ENCODE measurements at regions not wholly inside any gene's neighbourhood (a gene's known extent, or its start where the extent isn't known, plus 50 kb on each side); places are given as distances from the start of the nearest gene placed in this dataset.

- no peak for DNase-seq
Measured at GRCh38 chr16:59783191-59783590, 1049.1 kb upstream of the GOT2 start.

GRCh38 chr16:59773330-59773729 is 1039.2 kb upstream of the GOT2 start:
- intact Hi-C loops (cut with DNase I; ENCODE audit: low total_unique reads), result no loop called here
- no peaks in the 10 kb centered on the region for H3K36me3 ChIP-seq
- DNase-seq, result no peak
- peaks cover 0 to 17% (median 0%) of the 10 kb centered on the region in 8 donors for H3K9me3 ChIP-seq
- no peaks in the 10 kb centered on the region for H3K27me3 ChIP-seq (replicated peaks in 1 of 7)
- TF ChIP-seq POLR2A (IDR thresholded peaks at IDR 0.05) (no peak), CTCF (IDR thresholded peaks at IDR 0.05 in 8 of 11, conservative IDR thresholded peaks at IDR 0.05 in 3 of 11) (no peak), POLR2AphosphoS5 (IDR thresholded peaks at IDR 0.05) (no peak)
- H3K27ac ChIP-seq, result no peak overlapping the region
- H3K4me3 ChIP-seq, result no peak overlapping the region
- H3K4me1 ChIP-seq, result no peaks in the 10 kb centered on the region

More at GRCh38 chr16:59783191-59783590, 1049.1 kb upstream of the GOT2 start:
- no peak overlapping the region for H3K4me3 ChIP-seq
- intact Hi-C loops (cut with DNase I; ENCODE audit: low total_unique reads), result no loop called here
- 53 to 100% (median 90%) methylated on average over 1 of the region's 1 CpG for WGBS, 5 donors
- H3K27ac ChIP-seq, result no peak overlapping the region
- H3K36me3 ChIP-seq, result no peaks in the 10 kb centered on the region
- no peaks in the 10 kb centered on the region for H3K27me3 ChIP-seq (replicated peaks in 1 of 7)
- peaks cover 0 to 45% (median 31%) of the 10 kb centered on the region in 8 donors for H3K9me3 ChIP-seq
- no peaks in the 10 kb centered on the region for H3K4me1 ChIP-seq
- TF ChIP-seq CTCF (IDR thresholded peaks at IDR 0.05 in 8 of 11, conservative IDR thresholded peaks at IDR 0.05 in 3 of 11) (no peak), POLR2AphosphoS5 (IDR thresholded peaks at IDR 0.05) (no peak), POLR2A (IDR thresholded peaks at IDR 0.05) (no peak)

GRCh38 chr16:59759296-59759695 is 1025.2 kb upstream of the GOT2 start:
- H3K27me3 ChIP-seq (replicated peaks in 1 of 7), result no peaks in the 10 kb centered on the region
- H3K9me3 ChIP-seq, result peaks cover 0 to 54% (median 21%) of the 10 kb centered on the region in 8 donors
- H3K27ac ChIP-seq, result no peak overlapping the region
- 77 to 85% (median 80%) methylated on average over 3 of the region's 3 CpGs for WGBS, 5 donors
- no peak overlapping the region for H3K4me3 ChIP-seq
- TF ChIP-seq POLR2AphosphoS5 (IDR thresholded peaks at IDR 0.05), result no peak
- no peak for TF ChIP-seq POLR2A (IDR thresholded peaks at IDR 0.05)
- TF ChIP-seq CTCF (IDR thresholded peaks at IDR 0.05 in 8 of 11, conservative IDR thresholded peaks at IDR 0.05 in 3 of 11), result no peak
- DNase-seq, result no peak
- H3K36me3 ChIP-seq, result no peaks in the 10 kb centered on the region
- intact Hi-C loops (cut with DNase I; ENCODE audit: low total_unique reads), result no loop called here
- H3K4me1 ChIP-seq, result no peaks in the 10 kb centered on the region

- Histone ChIP-seq H3K36me3 (no peaks in the 10 kb centered on the region), H3K4me3 (no peak overlapping the region), H3K4me1 (no peaks in the 10 kb centered on the region), H3K27me3 (replicated peaks in 1 of 7) (no peaks in the 10 kb centered on the region), H3K9me3 (peaks cover 0 to 52% (median 17%) of the 10 kb centered on the region in 8 donors), H3K27ac (no peak overlapping the region)
- intact Hi-C loops (cut with DNase I; ENCODE audit: low total_unique reads), result no loop called here
- no peak for DNase-seq
- 50 to 81% (median 61%) methylated on average over 1 of the region's 1 CpG for WGBS, 5 donors
- no peak for TF ChIP-seq POLR2A (IDR thresholded peaks at IDR 0.05)
- no peak for TF ChIP-seq CTCF (IDR thresholded peaks at IDR 0.05 in 8 of 11, conservative IDR thresholded peaks at IDR 0.05 in 3 of 11)
- no peak for TF ChIP-seq POLR2AphosphoS5 (IDR thresholded peaks at IDR 0.05)
Measured at GRCh38 chr16:59758848-59759247, 1024.7 kb upstream of the GOT2 start.
